K562 (cell line): ENCODE measurements at regions not wholly inside any gene's neighbourhood (a gene's known extent, or its start where the extent isn't known, plus 50 kb on each side); places are given as distances from the start of the nearest gene placed in this dataset.

Experiments used
- BRF2 ChIP-seq: IDR thresholded peaks from 3 replicates; pipeline ENCODE4 v1.6.1; 2011; ENCODE audit warnings: borderline replicate concordance, mild to moderate bottlenecking; ENCODE audit not compliant: insufficient read length, insufficient read depth
- CBFA2T2 ChIP-seq: fragments of 450-650 bp; conservative IDR thresholded peaks from 2 replicates; pipeline ENCODE4 v1.6.1; 2017; ENCODE audit warnings: mild to moderate bottlenecking
- CREB1 ChIP-seq, 2 experiments: sonication (generic) in 1 of 2; formaldehyde crosslinking in 1 of 2; IDR thresholded peaks; 2 replicates each; pipeline versions ENCODE4 v1.6.1 to v1.8.0; 2012 to 2022; ENCODE audit warnings: inconsistent platforms in 1 of 2, mild to moderate bottlenecking in 1 of 2, missing genetic modification reagents in 1 of 2, moderate library complexity in 1 of 2
- CTCF ChIP-seq, 3 experiments: IDR thresholded peaks in 2 of 3; conservative IDR thresholded peaks in 1 of 3; 2 replicates each; pipeline ENCODE4 v1.5.1; 2011 to 2012; ENCODE audit warnings: low read length in 3 of 3, mild to moderate bottlenecking in 3 of 3, control low read depth in 2 of 3, improper control_type of control experiment in 1 of 3, inconsistent platforms in 1 of 3, low read depth in 1 of 3, mixed read lengths in 1 of 3, moderate library complexity in 1 of 3; ENCODE audit not compliant: insufficient read depth in 2 of 3
- EZH2 ChIP-seq: IDR thresholded peaks from 2 replicates; pipeline ENCODE4 v1.6.1; 2012; ENCODE audit warnings: low read depth, mild to moderate bottlenecking, inconsistent platforms, low read length, borderline replicate concordance
- JUND ChIP-seq, 2 experiments: IDR thresholded peaks; 2 replicates in 1 of 2; 3 replicates in 1 of 2; pipeline ENCODE4 v1.6.1; 2011; ENCODE audit warnings: borderline replicate concordance in 2 of 2, low read depth in 2 of 2, low read length in 2 of 2, improper control_type of control experiment in 1 of 2, missing biosample characterization in 1 of 2, missing genetic modification characterization in 1 of 2, missing genetic modification reagents in 1 of 2
- MAX ChIP-seq: sonication (generic); formaldehyde crosslinking; IDR thresholded peaks from 2 replicates; pipeline ENCODE4 v1.9.0; 2022; ENCODE audit warnings: mild to moderate bottlenecking, missing genetic modification reagents
- MTA3 ChIP-seq: fragments of 450-650 bp; formaldehyde crosslinking; IDR thresholded peaks from 2 replicates; pipeline ENCODE4 v1.6.1; 2017; ENCODE audit warnings: mild to moderate bottlenecking, borderline replicate concordance
- U2AF1 ChIP-seq: fragments of 200-400 bp; formaldehyde crosslinking; optimal IDR thresholded peaks from 2 replicates; pipeline ENCODE3; 2017; ENCODE audit warnings: mild to moderate bottlenecking, low read depth, low read length, moderate library complexity
- USF1 ChIP-seq: sonication (generic); formaldehyde crosslinking; IDR thresholded peaks from 2 replicates; pipeline ENCODE4 v1.9.0; 2022; ENCODE audit warnings: mild to moderate bottlenecking, missing genetic modification reagents
- ZNF12 ChIP-seq: sonication (generic); formaldehyde crosslinking; IDR thresholded peaks from 2 replicates; pipeline ENCODE4 v1.4.0; 2020; ENCODE audit warnings: mild to moderate bottlenecking, missing genetic modification reagents
- ZNF133 ChIP-seq: fragments of 250-450 bp; sonication (Bioruptor Pico); IDR thresholded peaks from 2 replicates; pipeline ENCODE4 v1.4.0; 2020; ENCODE audit warnings: mild to moderate bottlenecking
- ZNF384 ChIP-seq: IDR thresholded peaks from 2 replicates; pipeline ENCODE4 v1.6.1; 2012; ENCODE audit warnings: low read depth, low read length, improper control_type of control experiment
- ZNF695 ChIP-seq: fragments of 450-650 bp; formaldehyde crosslinking; IDR thresholded peaks from 2 replicates; pipeline ENCODE4 v1.4.0; 2020; ENCODE audit warnings: mild to moderate bottlenecking, moderate library complexity

GRCh38 chr3:107949394-107949970 is 141.3 kb downstream of the CD47 start:
- no peak for TF ChIP-seq CBFA2T2
- no peak for TF ChIP-seq MTA3
- TF ChIP-seq BRF2: no peak
- no peak for TF ChIP-seq EZH2
- TF ChIP-seq ZNF384: no peak
- TF ChIP-seq ZNF695: no peak
- TF ChIP-seq U2AF1: no peak
- no peak for TF ChIP-seq USF1 (CRISPR knock-in tag)
- TF ChIP-seq ZNF133: no peak
- no peak for TF ChIP-seq MAX (CRISPR knock-in tag)
- no peak for TF ChIP-seq CREB1 (IDR thresholded peaks at IDR 0.05)
- no peak for TF ChIP-seq CREB1 (CRISPR knock-in tag; IDR thresholded peaks at IDR 0.05)
- no peak for TF ChIP-seq CTCF (IDR thresholded peaks at IDR 0.05 in 2 of 3, conservative IDR thresholded peaks at IDR 0.05 in 1 of 3; ENCODE audit: insufficient read depth in 2 of 3, low read depth in 1 of 3, low read length in 3 of 3)
- TF ChIP-seq JUND (IDR thresholded peaks at IDR 0.05; ENCODE audit: borderline replicate concordance, low read depth, low read length): no peak
- no peak for TF ChIP-seq JUND (tag; IDR thresholded peaks at IDR 0.05; ENCODE audit: borderline replicate concordance, low read depth, low read length)
- TF ChIP-seq ZNF12 (CRISPR knock-in tag): no peak
